ENCODE measurements at regions not wholly inside any gene's neighbourhood (a gene's known extent, or its start where the extent isn't known, plus 50 kb on each side); places are given as distances from the start of the nearest gene placed in this dataset.

- no peak for DNase-seq (ENCODE audit: low read depth)
These were observed 295.7 kb downstream of the CHRM3 start for GRCh38 chr1:239682046-239682445.

DNA sequence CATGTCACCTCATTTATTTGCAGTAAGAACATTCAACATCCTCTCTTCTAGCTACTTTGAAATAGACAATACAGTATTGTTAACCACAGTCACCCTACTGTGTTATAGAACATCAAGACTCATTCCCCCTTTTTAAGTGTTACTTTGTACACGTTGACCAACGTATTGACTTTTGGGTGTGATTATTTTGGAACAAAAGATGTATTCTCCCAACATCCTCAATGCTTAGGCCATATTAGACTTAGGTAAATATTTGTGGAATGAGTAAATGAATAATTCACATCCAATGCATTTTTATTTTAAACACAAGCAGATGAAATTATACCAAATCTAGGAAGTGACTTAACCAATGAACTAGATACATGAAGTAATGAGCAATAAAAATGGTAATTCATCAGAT lies 296.6 kb downstream of the CHRM3 start:
- DNase-seq (ENCODE audit: low read depth), result no peak

GRCh38 chr1:239686386-239686785 lies 300.0 kb downstream of the CHRM3 start:
- no peak for DNase-seq (ENCODE audit: low read depth)

DNA sequence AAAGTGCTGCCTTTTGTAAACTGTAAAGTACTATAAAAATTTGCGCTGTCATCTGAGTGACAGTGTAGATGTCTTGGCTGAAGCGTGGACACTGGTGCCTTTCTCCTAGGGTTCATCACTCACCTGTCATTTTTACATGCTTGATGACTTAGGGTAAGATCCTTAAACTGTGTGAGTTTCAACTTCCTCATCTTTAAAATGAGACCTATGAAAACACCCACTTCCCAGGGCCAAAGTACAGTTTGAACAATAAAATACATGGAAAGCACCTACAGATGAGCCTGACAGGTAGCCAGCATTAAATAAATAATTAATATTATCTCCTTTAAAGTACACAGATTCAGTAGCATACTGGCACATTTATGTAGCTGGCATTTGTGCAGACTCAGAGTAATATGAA lies 309.9 kb downstream of the CHRM3 start:
- DNase-seq (ENCODE audit: low read depth), result no peak

DNA sequence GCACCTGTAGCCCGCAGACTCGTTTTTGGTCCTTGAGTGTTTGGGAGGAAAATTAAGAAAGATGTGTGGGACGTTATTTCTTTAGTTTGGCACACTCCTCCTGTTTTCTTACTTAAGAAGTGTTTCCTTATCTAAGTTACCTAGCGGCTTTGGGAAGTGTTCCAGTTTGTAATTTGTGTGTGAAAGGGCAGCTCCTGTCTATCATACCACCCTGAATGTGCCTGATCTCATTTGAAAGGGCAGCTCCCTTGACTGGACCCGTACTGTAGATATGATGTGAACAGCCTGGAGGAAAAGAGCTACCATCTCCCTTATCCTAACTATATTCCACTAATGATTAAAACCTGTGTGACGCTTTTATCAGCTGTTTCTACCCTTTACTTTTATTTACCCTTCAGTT lies 314.3 kb downstream of the CHRM3 start:
- no peak for DNase-seq (ENCODE audit: low read depth)

- DNase-seq (ENCODE audit: low read depth), result no peak
These were observed 316.7 kb downstream of the CHRM3 start for GRCh38 chr1:239703075-239703474.

- DNase-seq (ENCODE audit: low read depth), result no peak
These were observed 320.0 kb downstream of the CHRM3 start for GRCh38 chr1:239706245-239706892.

DNA sequence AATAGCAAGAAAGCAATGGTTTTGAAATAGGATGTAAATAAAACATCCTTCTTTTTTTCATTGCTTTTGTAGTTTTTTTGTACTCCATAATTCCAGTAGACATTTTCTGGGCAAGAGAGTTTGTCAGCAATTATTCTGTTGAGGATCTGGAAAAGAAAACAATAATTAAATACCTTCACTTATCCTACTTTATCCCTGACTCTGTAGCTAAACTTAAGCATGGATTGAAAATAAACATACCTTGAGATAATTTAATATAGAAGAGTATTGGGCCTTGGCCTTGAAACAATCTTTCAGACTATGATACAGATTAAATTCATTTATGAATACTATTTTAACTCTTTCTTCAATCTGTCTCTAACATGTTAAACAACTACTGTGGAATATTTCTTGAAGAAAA lies 321.2 kb downstream of the CHRM3 start:
- DNase-seq (ENCODE audit: low read depth), result no peak

DNA sequence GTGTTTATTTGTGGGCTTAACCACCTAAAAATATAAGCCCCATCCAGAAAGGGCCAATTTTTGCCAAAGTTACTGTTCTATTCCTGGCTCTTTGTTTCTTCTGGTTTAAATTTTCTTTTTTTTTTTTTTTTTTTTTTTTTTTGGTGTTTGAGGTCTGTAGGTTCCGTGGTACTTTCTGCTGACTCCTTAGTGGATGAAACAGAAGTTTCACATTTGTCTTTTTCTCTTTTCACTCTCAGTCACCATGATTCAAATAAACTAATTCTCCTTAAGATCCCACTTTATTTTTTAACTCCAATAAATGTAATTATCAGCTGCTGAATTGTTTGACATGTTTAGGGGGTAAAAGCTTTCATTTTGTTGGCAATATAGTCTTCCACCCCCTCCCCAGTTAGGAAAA lies 322.3 kb downstream of the CHRM3 start:
- DNase-seq (ENCODE audit: low read depth), result no peak

DNA sequence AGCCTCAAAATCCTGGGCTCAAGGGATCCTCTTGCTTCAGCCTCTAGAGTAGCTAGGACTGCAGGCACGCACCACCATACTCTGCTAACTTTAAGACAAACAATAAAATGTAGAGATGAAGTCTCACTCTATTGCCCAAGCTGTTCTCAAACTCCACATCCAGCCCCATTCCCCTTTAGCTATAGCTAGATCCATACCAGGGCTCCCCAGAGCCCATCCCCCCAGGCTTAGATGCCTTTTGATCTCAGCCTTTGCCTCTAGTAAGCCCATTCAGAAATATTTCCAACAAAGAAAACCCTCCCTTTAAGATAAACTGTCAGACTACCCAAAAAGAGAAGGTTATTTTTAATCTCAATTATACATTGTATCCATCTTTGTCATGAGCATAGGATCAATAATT lies 325.4 kb downstream of the CHRM3 start:
- DNase-seq (ENCODE audit: low read depth), result no peak

DNA sequence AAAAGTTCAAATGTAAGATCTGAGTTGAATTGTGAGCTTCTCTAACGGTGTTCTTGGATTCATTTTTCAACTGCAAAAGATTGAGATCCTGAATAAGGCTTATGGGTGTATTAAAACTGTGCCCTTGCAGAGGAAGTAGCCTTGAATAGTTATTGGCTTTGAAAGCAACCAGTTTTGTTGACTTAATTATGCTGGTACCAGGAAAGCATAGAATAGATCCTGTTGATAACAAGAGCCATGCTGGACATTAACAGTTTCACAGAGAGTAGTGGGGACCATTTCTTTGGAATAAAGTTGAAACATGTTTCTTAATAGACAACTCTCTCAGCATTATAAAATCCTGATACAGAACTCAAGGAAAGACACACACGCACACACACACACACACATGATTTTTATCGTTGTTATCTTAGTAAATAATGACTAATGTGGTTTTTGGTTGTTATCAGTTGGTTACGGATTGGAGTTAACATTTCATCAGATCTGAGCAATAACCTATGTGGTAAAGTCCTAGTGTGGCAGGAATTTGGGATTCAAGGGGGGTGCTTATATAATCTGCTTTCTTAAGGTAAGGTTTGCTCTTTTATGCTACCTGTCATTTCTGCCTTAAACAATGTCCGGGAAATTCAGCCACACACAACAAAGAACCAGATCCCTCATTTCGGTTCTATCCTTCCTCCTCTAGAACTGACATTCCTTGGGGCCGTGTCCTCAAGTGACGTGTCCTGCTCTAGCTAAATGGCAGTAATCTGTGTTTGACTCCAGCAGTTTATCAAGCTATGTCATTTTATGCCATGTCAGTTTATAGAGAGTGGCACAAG lies 330.9 kb downstream of the CHRM3 start:
- DNase-seq (ENCODE audit: low read depth), result no peak

GRCh38 chr1:239717918-239718184 lies 331.5 kb downstream of the CHRM3 start:
- DNase-seq (ENCODE audit: low read depth), result no peak

DNA sequence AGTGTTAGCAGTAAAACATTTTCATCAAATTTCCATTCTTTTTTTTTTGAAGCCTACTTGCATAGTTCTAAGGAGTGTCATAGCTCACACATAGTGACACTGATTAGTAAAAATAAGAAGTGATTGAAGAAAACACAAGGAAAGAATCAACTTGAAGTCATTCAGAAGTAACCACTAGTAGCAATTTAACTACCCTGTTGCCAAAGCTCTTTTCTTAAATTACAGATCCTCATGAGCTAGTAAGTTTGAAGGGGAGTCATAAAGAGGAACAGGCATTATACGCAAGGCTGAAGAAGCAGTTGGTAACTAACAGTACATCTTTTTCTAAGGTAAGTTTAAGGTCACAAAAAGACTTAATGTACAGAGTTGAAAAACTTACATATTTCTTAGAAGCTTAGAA lies 332.2 kb downstream of the CHRM3 start:
- no peak for DNase-seq (ENCODE audit: low read depth)

- DNase-seq (ENCODE audit: low read depth), result no peak
These were observed 332.7 kb downstream of the CHRM3 start for GRCh38 chr1:239718997-239719628.

DNA sequence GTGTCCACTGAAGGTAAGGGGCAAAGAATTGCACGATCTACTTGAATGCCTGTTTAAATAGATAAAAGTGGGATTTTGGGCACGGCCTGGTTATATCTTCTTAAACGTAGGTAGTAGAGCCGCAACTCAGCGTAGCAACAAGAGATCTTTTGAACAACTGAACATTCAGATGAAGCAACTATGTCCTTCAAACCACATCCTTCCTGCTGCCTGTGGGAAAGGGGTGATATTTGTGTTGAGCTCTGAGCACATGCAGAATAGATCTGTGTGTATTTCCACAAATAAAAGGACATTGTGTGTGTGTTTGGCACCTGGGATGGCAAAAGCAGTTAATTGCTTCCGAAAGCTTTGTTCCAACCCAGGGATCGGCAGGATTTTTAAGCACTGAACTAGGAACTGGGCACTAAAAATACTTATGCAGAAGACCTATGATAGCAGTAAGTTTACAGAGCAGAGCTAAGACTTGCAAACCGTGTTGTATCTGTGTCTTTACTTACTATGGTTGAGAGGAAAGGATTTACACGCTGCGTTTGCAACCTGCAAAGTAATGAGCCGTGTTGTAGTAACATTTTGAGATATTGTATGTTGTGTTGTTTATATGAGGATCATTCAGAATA lies 333.4 kb downstream of the CHRM3 start:
- peak; percentile 34 for DNase-seq (ENCODE audit: low read depth)

GRCh38 chr1:239722035-239722434 lies 335.7 kb downstream of the CHRM3 start:
- DNase-seq (ENCODE audit: low read depth), result no peak

DNA sequence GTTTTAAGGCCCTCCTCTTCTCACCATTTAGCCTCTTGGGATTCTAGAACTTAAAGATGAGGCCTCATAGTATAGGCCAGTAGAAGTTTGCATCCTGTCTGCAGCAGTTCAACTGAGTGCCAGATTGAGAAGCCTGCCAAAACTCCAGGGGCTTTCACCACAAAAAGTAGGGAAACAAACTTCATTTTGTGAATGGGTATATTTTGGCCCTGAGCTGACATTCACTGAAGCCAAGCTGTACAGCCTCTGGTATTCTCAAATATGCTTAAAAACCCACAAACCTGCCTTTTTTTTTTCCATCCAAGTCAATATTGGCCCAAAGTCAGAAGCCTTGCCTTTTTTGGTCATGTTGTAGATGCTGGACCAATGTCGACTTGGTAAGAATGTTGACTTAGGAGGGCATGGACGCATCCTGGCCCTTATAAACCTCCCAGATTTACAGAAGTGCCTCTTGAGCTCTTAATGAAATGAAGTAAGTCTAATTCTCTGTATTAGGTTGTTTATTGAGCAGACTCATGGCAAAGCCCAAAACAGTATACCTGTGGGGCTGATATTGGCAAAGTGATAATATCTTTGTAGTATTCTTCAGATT lies 337.5 kb downstream of the CHRM3 start:
- DNase-seq (ENCODE audit: low read depth), result no peak

DNA sequence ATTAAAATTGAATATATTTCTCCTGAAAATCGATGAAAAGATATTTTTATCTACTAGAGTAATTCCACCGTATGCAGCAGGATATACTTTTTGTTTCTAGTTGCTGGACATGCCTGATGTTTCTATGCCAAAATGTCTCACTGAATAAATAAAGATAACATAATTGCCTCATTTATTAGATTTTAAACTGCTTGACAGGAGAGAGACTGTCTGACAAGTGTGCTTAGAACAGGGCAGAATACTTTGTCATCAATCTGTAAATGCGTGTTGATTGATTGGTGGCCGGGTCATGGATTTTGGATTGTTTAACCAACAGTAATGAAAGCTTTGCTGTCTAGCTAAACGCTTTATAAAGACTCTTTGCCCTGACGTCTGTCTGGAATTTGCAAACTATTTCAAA lies 339.0 kb downstream of the CHRM3 start:
- no peak for DNase-seq (ENCODE audit: low read depth)

DNA sequence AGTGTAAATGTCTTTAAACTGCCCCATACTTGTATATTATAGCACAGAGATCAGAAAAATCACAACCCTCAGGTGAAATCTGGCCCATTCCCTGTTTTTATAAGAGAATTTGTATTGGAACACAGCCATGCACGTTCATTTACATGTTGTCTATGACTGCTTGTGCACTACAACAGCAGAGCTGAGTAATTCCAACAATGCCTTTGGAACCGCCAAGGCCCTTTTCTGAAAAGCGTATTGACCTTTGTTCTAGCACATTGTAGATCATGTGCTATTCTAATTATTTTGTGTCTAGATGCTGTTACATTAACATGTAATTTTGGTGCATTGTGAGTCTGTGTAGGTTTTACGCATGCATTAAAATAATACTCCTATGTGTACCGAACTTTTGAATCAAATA lies 339.6 kb downstream of the CHRM3 start:
- no peak for DNase-seq (ENCODE audit: low read depth)

DNA sequence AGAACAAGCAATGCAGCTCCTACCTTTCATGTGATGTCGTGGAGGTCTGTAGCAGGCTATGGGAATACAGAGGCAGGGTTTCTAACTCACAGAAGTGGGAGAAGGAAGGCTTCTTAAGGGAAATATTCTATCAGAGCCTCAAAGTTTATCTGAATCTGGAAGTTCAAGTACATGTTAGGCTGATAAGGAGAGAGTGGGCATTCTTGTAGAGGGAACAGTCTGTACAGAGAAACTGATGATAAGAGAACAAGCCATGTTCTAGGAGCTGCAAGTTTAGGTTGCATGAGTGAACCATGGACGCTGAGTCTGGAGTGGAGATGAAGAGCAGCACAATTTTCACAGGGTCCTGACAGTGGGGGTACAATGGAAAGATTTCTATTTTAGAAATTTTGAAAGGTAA lies 344.0 kb downstream of the CHRM3 start:
- no peak for DNase-seq (ENCODE audit: low read depth)

GRCh38 chr1:239731082-239731748 lies 344.8 kb downstream of the CHRM3 start:
- no peak for DNase-seq (ENCODE audit: low read depth)

- DNase-seq (ENCODE audit: low read depth), result no peak
These were observed 346.4 kb downstream of the CHRM3 start for GRCh38 chr1:239732770-239733169.
